ENCODE measurements at regions not wholly inside any gene's neighbourhood (a gene's known extent, or its start where the extent isn't known, plus 50 kb on each side); places are given as distances from the start of the nearest gene placed in this dataset.
"Not testable (repeated sequence)": the region's sequence is repeated elsewhere in the genome, so short reads cannot be mapped to it uniquely, and the experiment has no call there.

GRCh38 chrX:1060562-1060960 is 151.9 kb downstream of the CRLF2 start:
- no peak for TF ChIP-seq CTCF (conservative IDR thresholded peaks at IDR 0.05; ENCODE audit: low read depth, low read length)
- no peak for TF ChIP-seq EZH2 (IDR thresholded peaks at IDR 0.05; ENCODE audit: borderline replicate concordance, low read depth, low read length, poor library complexity, severe bottlenecking)
- intact Hi-C loops (cut with micrococcal nuclease; ENCODE audit: unreplicated experiment) = no loop called here
- H3K27ac ChIP-seq (ENCODE audit: low read depth, low read length, poor library complexity, severe bottlenecking) = no peak overlapping the region
- no peak overlapping the region for H3K4me3 ChIP-seq (ENCODE audit: low read depth, low read length, poor library complexity, severe bottlenecking)
- peaks cover 22% of the 10 kb centered on the region for H3K9me3 ChIP-seq (ENCODE audit: low read depth, low read length, poor library complexity, severe bottlenecking)
- no peaks in the 10 kb centered on the region for H3K36me3 ChIP-seq (ENCODE audit: insufficient read depth, low read length, poor library complexity, severe bottlenecking)
- no peaks in the 10 kb centered on the region for H3K27me3 ChIP-seq (replicated peaks; ENCODE audit: insufficient read depth, low read depth, low read length, poor library complexity)
- H3K4me1 ChIP-seq (ENCODE audit: insufficient read depth, low read length, poor library complexity, severe bottlenecking) = no peaks in the 10 kb centered on the region
- no TSS peak for BruUV-seq (replicated peaks)
- ChIA-PET CTCF (no interaction called here), POLR2A (ENCODE audit: low non-redundant PET) (no interaction called here)
- DNase-seq (ENCODE audit: low spot score) = no peak

- Histone ChIP-seq H3K36me3 (ENCODE audit: insufficient read depth, low read length, poor library complexity, severe bottlenecking) (no peaks in the 10 kb centered on the region), H3K27ac (ENCODE audit: low read depth, low read length, poor library complexity, severe bottlenecking) (no peak overlapping the region), H3K4me3 (ENCODE audit: low read depth, low read length, poor library complexity, severe bottlenecking) (no peak overlapping the region), H3K27me3 (replicated peaks; ENCODE audit: insufficient read depth, low read depth, low read length, poor library complexity) (no peaks in the 10 kb centered on the region), H3K9me3 (ENCODE audit: low read depth, low read length, poor library complexity, severe bottlenecking) (peaks cover 22% of the 10 kb centered on the region), H3K4me1 (ENCODE audit: insufficient read depth, low read length, poor library complexity, severe bottlenecking) (no peaks in the 10 kb centered on the region)
- TF ChIP-seq CTCF (conservative IDR thresholded peaks at IDR 0.05; ENCODE audit: low read depth, low read length) = no peak
- no peak for TF ChIP-seq EZH2 (IDR thresholded peaks at IDR 0.05; ENCODE audit: borderline replicate concordance, low read depth, low read length, poor library complexity, severe bottlenecking)
- intact Hi-C loops (cut with micrococcal nuclease; ENCODE audit: unreplicated experiment) = no loop called here
- no TSS peak for BruUV-seq (replicated peaks)
- POLR2A ChIA-PET (ENCODE audit: low non-redundant PET) = no interaction called here
- no peak for DNase-seq (ENCODE audit: low spot score)
- CTCF ChIA-PET = no interaction called here
These were observed 152.6 kb downstream of the CRLF2 start for GRCh38 chrX:1059576-1060561.

GRCh38 chrX:1053600-1053999 is 158.8 kb downstream of the CRLF2 start:
- BruUV-seq (replicated peaks); intact Hi-C loops (cut with micrococcal nuclease; ENCODE audit: unreplicated experiment): not testable (repeated sequence)

GRCh38 chrX:1053072-1053471 is 159.4 kb downstream of the CRLF2 start:
- CTCF ChIA-PET = no interaction called here
- no peak for DNase-seq (ENCODE audit: low spot score)
- no peak for TF ChIP-seq EZH2 (IDR thresholded peaks at IDR 0.05; ENCODE audit: borderline replicate concordance, low read depth, low read length, poor library complexity, severe bottlenecking)
- TF ChIP-seq CTCF (conservative IDR thresholded peaks at IDR 0.05; ENCODE audit: low read depth, low read length) = no peak
- no TSS peak for BruUV-seq (replicated peaks)
- H3K4me1 ChIP-seq (ENCODE audit: insufficient read depth, low read length, poor library complexity, severe bottlenecking) = no peaks in the 10 kb centered on the region
- POLR2A ChIA-PET (ENCODE audit: low non-redundant PET) = no interaction called here
- H3K27ac ChIP-seq (ENCODE audit: low read depth, low read length, poor library complexity, severe bottlenecking) = no peak overlapping the region
- peaks cover 31% of the 10 kb centered on the region for H3K9me3 ChIP-seq (ENCODE audit: low read depth, low read length, poor library complexity, severe bottlenecking)
- H3K36me3 ChIP-seq (ENCODE audit: insufficient read depth, low read length, poor library complexity, severe bottlenecking) = no peaks in the 10 kb centered on the region
- no peaks in the 10 kb centered on the region for H3K27me3 ChIP-seq (replicated peaks; ENCODE audit: insufficient read depth, low read depth, low read length, poor library complexity)
- no peak overlapping the region for H3K4me3 ChIP-seq (ENCODE audit: low read depth, low read length, poor library complexity, severe bottlenecking)
- intact Hi-C loops (cut with micrococcal nuclease; ENCODE audit: unreplicated experiment) = no loop called here

More at GRCh38 chrX:1053600-1053999, 158.8 kb downstream of the CRLF2 start:
- H3K27ac ChIP-seq (ENCODE audit: low read depth, low read length, poor library complexity, severe bottlenecking); H3K36me3 ChIP-seq (ENCODE audit: insufficient read depth, low read length, poor library complexity, severe bottlenecking); H3K27me3 ChIP-seq (replicated peaks; ENCODE audit: insufficient read depth, low read depth, low read length, poor library complexity); H3K4me3 ChIP-seq (ENCODE audit: low read depth, low read length, poor library complexity, severe bottlenecking); DNase-seq (ENCODE audit: low spot score); POLR2A ChIA-PET (ENCODE audit: low non-redundant PET); CTCF ChIA-PET; H3K4me1 ChIP-seq (ENCODE audit: insufficient read depth, low read length, poor library complexity, severe bottlenecking): not testable (repeated sequence)
- peaks cover 31% of the 10 kb centered on the region for H3K9me3 ChIP-seq (ENCODE audit: low read depth, low read length, poor library complexity, severe bottlenecking)

All from A673 (cell line).